MCF 10A (cell line): ENCODE measurements at regions not wholly inside any gene's neighbourhood (a gene's known extent, or its start where the extent isn't known, plus 50 kb on each side); places are given as distances from the start of the nearest gene placed in this dataset.
"Not testable (repeated sequence)": the region's sequence is repeated elsewhere in the genome, so short reads cannot be mapped to it uniquely, and the experiment has no call there.

Experiments
- BruUV-seq: library from RNA; stranded (reverse); fragments of 400-500 nt; replicated peaks from 2 replicates; lab custom pipeline; 2021; lab: Mats Ljungman, UMichigan
- CTCF ChIA-PET: fragments of 300-600 bp; sonication (Branson Sonifier 250); formaldehyde crosslinking; extraction: SDS; loops from one replicate; lab custom pipeline; 2021; ENCODE audit warnings: antibody characterized with exemption, inconsistent platforms; lab: Yijun Ruan, JAX
- POLR2A ChIA-PET: fragments of 300-600, 350-650 bp; sonication (Branson Sonifier 250); formaldehyde crosslinking; extraction: SDS; loops from one replicate; lab custom pipeline; 2020; ENCODE audit warnings: antibody characterized with exemption, inconsistent platforms; lab: Yijun Ruan, JAX
- DNase-seq: peaks from one replicate; pipeline ENCODE4 v3.0.0-alpha.2; 2018; ENCODE audit not compliant: unreplicated experiment
- H3K27ac Mint-ChIP-seq: one replicate; pipeline ENCODE4 v1.8.0; 2022; ENCODE audit warnings: mild to moderate bottlenecking, low read depth, mixed read lengths; ENCODE audit not compliant: unreplicated experiment
- H3K27me3 Mint-ChIP-seq: one replicate; pipeline ENCODE4 v1.8.0; 2022; ENCODE audit warnings: mixed read lengths; ENCODE audit not compliant: insufficient read depth, unreplicated experiment
- H3K36me3 Mint-ChIP-seq: one replicate; pipeline ENCODE4 v1.8.0; 2022; ENCODE audit warnings: mild to moderate bottlenecking, moderate library complexity, mixed read lengths; ENCODE audit not compliant: insufficient read depth, unreplicated experiment
- H3K4me1 Mint-ChIP-seq: one replicate; pipeline ENCODE4 v1.8.0; 2022; ENCODE audit warnings: mixed read lengths; ENCODE audit not compliant: insufficient read depth, unreplicated experiment
- H3K4me3 Mint-ChIP-seq: one replicate; pipeline ENCODE4 v1.8.0; 2022; ENCODE audit warnings: mild to moderate bottlenecking, moderate library complexity, mixed read lengths; ENCODE audit not compliant: unreplicated experiment
- H3K9me3 Mint-ChIP-seq: one replicate; pipeline ENCODE4 v1.8.0; 2022; ENCODE audit warnings: mixed read lengths; ENCODE audit not compliant: unreplicated experiment
- intact Hi-C: fragments of 100-400 bp; cut with micrococcal nuclease; formaldehyde crosslinking; loops from 2 replicates; pipeline ENCODE4 v1.14.1; 2022

DNA sequence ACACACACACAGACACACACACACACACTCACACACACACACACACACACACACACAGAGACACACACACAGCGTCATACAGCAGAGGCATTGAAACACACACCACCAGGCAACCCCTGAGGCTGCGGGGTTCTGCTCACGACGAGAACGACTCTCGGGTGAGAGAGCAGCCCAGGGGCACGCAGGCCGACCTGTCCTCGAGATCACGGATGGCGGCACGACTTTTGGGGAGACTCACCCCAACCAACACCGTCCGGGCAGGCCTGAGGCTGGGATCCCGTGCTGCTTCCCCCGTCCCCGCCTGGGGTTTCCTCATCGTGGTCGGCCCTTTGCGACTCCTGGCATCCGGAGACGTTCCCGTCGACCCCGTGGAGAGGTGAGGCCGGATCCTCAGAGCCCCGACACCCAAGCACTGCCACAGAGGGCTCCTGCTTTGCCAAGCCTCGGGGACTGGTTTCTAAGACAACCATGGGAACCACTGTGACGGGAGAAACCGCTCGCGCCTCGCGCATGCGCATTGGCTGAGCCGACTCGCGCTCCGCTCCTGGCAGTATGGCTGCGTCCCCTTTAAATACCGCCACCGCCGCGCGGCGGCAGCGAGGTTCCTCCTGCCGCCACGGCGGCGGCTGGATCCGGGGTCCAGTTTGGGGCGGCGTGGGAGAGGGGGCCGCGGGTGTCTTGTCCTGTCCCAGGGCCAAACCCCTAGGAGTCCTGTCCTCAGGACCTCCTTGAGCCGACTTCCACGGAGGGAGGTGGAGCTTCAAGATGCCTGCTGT is 132.3 kb upstream of the ANKRD20A1 start:
- H3K4me1 Mint-ChIP-seq, BruUV-seq, H3K27me3 Mint-ChIP-seq, H3K36me3 Mint-ChIP-seq, POLR2A ChIA-PET, intact Hi-C loops, DNase-seq, CTCF ChIA-PET, H3K9me3 Mint-ChIP-seq, H3K27ac Mint-ChIP-seq: not testable (repeated sequence)
- peak overlapping the region; percentile 48 for H3K4me3 Mint-ChIP-seq

DNA sequence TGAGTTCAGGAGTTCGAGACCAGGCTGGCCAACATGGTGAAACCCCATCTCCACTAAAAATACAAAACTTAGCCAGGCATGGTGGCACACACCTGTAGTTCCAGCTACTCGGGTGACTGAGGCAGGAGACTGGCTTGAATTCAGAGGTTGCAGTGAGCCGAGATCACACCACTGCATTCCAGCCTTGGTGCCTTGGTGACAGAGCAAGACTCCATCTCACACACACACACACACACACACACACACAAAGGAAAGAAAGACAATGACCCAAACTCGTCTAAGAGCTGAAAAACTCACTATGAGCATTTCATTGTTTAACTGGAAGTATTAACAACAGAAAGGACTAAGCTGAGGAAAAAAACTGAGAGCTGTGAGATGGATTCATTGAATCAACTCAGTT is 95.6 kb upstream of the ANKRD20A1 start:
- H3K27me3 Mint-ChIP-seq, POLR2A ChIA-PET, H3K36me3 Mint-ChIP-seq: not testable (repeated sequence)

DNA sequence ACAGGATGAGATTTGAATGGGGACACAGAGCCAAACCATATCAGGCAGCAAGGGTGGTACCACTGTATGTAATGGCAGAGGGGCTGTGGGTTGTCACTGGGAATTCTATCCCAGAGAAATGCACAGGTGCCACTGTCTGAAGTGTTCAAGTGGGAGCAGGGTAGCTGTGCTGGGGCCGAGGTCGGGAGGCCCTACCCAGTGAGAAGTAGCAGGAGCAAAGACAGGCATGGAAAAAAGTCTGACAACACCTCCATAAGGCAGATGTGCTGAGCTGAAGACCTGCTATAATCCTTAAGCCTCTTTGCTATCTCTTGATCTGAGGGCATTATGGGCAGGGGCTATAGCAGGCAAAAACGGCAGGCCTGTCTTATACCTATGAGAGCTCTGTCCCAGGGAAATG is 86.9 kb upstream of the ANKRD20A1 start:
- CTCF ChIA-PET, BruUV-seq, intact Hi-C loops, H3K36me3 Mint-ChIP-seq, H3K4me3 Mint-ChIP-seq, H3K27ac Mint-ChIP-seq, H3K9me3 Mint-ChIP-seq, DNase-seq, POLR2A ChIA-PET, H3K4me1 Mint-ChIP-seq, H3K27me3 Mint-ChIP-seq: not testable (repeated sequence)

More for the DNA sequence above, 95.6 kb upstream of the ANKRD20A1 start:
- H3K4me3 Mint-ChIP-seq, DNase-seq, H3K27ac Mint-ChIP-seq, H3K9me3 Mint-ChIP-seq, BruUV-seq, H3K4me1 Mint-ChIP-seq, intact Hi-C loops, CTCF ChIA-PET: not testable (repeated sequence)

DNA sequence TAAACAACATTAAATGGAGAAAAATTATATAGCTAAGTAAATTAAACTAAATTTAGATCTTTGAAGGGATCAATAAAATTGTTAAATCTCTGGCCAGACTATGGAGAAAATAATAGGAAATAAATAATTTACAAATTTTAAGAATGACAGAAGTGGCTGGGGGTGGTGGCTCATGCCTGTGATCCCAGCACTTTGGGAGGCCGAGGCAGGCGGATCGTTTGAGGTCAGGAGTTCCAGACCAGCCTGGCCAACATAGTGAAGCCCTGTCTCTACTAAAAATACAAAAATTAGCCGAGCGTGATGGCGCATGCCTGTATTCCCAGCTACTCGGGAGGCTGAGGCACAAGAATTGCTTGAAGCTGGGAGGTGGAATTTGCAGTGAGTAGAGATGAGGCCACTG is 58.6 kb upstream of the ANKRD20A1 start:
- H3K4me3 Mint-ChIP-seq, H3K9me3 Mint-ChIP-seq, H3K4me1 Mint-ChIP-seq, DNase-seq, H3K27me3 Mint-ChIP-seq, POLR2A ChIA-PET, BruUV-seq, H3K36me3 Mint-ChIP-seq, H3K27ac Mint-ChIP-seq, intact Hi-C loops, CTCF ChIA-PET: not testable (repeated sequence)
